SK-N-SH (cell line): ENCODE measurements at regions not wholly inside any gene's neighbourhood (a gene's known extent, or its start where the extent isn't known, plus 50 kb on each side); places are given as distances from the start of the nearest gene placed in this dataset.

Experiments
- EP300 ChIP-seq, 2 experiments: IDR thresholded peaks; 2 replicates each; pipeline versions ENCODE4 v1.4.0 to v1.6.1; 2012; ENCODE audit warnings: borderline replicate concordance in 1 of 2, low read depth in 1 of 2, low read length in 1 of 2
- FOXJ3 ChIP-seq: sonication (generic); formaldehyde crosslinking; IDR thresholded peaks from 2 replicates; pipeline ENCODE4 v1.5.1; 2020; ENCODE audit warnings: mild to moderate bottlenecking, missing genetic modification reagents
- FOXM1 ChIP-seq: IDR thresholded peaks from 2 replicates; pipeline ENCODE4 v1.4.0; 2012; ENCODE audit warnings: low read depth, mild to moderate bottlenecking
- GATA2 ChIP-seq: sonication (generic); formaldehyde crosslinking; IDR thresholded peaks from 2 replicates; pipeline ENCODE4 v1.5.0; 2020; ENCODE audit warnings: mild to moderate bottlenecking, missing genetic modification reagents
- REST ChIP-seq: IDR thresholded peaks from 2 replicates; pipeline ENCODE4 v1.6.1; 2012; ENCODE audit warnings: mild to moderate bottlenecking, low read depth, low read length, moderate library complexity
- SIN3A ChIP-seq: IDR thresholded peaks from 2 replicates; pipeline ENCODE4 v1.6.1; 2012; ENCODE audit warnings: low read depth, mild to moderate bottlenecking, low read length, moderate library complexity, borderline replicate concordance
- TCF12 ChIP-seq: IDR thresholded peaks from 2 replicates; pipeline ENCODE4 v1.4.0; 2012
- TEAD4 ChIP-seq: IDR thresholded peaks from 2 replicates; pipeline ENCODE4 v1.4.0; 2012; ENCODE audit warnings: mild to moderate bottlenecking, borderline replicate concordance; ENCODE audit not compliant: insufficient read depth
- YY1 ChIP-seq: IDR thresholded peaks from 2 replicates; pipeline ENCODE4 v1.4.0; 2012; ENCODE audit warnings: low read depth, mild to moderate bottlenecking
- TF ChIP-seq, protein P1 (sequence below): IDR thresholded peaks from 2 replicates; pipeline ENCODE4 v1.4.0; 2012; ENCODE audit warnings: low read depth, borderline replicate concordance
- TF ChIP-seq, protein P2 (sequence below): fragments of 200-600 bp; sonication (generic); IDR thresholded peaks from 2 replicates; pipeline ENCODE4 v1.6.1; 2017; ENCODE audit warnings: antibody characterized with exemption, mild to moderate bottlenecking, moderate library complexity
- TF ChIP-seq, protein P3 (sequence below): IDR thresholded peaks from 2 replicates; pipeline ENCODE4 v1.4.0; 2012; ENCODE audit warnings: low read depth, borderline replicate concordance

GRCh38 chr2:41621563-41621962 is 426.3 kb upstream of the PKDCC start:
- TF ChIP-seq, protein P1, sequence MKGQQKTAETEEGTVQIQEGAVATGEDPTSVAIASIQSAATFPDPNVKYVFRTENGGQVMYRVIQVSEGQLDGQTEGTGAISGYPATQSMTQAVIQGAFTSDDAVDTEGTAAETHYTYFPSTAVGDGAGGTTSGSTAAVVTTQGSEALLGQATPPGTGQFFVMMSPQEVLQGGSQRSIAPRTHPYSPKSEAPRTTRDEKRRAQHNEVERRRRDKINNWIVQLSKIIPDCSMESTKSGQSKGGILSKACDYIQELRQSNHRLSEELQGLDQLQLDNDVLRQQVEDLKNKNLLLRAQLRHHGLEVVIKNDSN: no peak
- TF ChIP-seq GATA2 (CRISPR knock-in tag) (no peak), TEAD4 (no peak), FOXM1 (no peak), EP300 (IDR thresholded peaks at IDR 0.05; ENCODE audit: borderline replicate concordance in 1 of 2, low read depth in 1 of 2, low read length in 1 of 2) (no peak), SIN3A (no peak), FOXJ3 (CRISPR knock-in tag) (no peak), TCF12 (no peak), REST (no peak), YY1 (no peak)
- TF ChIP-seq, protein P2, sequence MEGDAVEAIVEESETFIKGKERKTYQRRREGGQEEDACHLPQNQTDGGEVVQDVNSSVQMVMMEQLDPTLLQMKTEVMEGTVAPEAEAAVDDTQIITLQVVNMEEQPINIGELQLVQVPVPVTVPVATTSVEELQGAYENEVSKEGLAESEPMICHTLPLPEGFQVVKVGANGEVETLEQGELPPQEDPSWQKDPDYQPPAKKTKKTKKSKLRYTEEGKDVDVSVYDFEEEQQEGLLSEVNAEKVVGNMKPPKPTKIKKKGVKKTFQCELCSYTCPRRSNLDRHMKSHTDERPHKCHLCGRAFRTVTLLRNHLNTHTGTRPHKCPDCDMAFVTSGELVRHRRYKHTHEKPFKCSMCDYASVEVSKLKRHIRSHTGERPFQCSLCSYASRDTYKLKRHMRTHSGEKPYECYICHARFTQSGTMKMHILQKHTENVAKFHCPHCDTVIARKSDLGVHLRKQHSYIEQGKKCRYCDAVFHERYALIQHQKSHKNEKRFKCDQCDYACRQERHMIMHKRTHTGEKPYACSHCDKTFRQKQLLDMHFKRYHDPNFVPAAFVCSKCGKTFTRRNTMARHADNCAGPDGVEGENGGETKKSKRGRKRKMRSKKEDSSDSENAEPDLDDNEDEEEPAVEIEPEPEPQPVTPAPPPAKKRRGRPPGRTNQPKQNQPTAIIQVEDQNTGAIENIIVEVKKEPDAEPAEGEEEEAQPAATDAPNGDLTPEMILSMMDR: no peak
- TF ChIP-seq, protein P3, sequence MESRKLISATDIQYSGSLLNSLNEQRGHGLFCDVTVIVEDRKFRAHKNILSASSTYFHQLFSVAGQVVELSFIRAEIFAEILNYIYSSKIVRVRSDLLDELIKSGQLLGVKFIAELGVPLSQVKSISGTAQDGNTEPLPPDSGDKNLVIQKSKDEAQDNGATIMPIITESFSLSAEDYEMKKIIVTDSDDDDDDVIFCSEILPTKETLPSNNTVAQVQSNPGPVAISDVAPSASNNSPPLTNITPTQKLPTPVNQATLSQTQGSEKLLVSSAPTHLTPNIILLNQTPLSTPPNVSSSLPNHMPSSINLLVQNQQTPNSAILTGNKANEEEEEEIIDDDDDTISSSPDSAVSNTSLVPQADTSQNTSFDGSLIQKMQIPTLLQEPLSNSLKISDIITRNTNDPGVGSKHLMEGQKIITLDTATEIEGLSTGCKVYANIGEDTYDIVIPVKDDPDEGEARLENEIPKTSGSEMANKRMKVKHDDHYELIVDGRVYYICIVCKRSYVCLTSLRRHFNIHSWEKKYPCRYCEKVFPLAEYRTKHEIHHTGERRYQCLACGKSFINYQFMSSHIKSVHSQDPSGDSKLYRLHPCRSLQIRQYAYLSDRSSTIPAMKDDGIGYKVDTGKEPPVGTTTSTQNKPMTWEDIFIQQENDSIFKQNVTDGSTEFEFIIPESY: no peak
